Activated T-cell treated with anti-CD3 and anti-CD28 coated beads for 48 hours (primary cell): ENCODE measurements at regions not wholly inside any gene's neighbourhood (a gene's known extent, or its start where the extent isn't known, plus 50 kb on each side); places are given as distances from the start of the nearest gene placed in this dataset.

Experiments
- DNase-seq: peaks from one replicate; pipeline ENCODE4 v3.0.0-alpha.2; 2020; ENCODE audit warnings: low read depth

- DNase-seq = no peak
Observed at GRCh38 chr17:72426321-72426720, 305.5 kb downstream of the SOX9 start.

GRCh38 chr17:72426948-72427760 is 306.3 kb downstream of the SOX9 start:
- DNase-seq = no peak

- DNase-seq = no peak
Observed at GRCh38 chr17:72427761-72428109, 306.9 kb downstream of the SOX9 start.

- DNase-seq = no peak
Observed at GRCh38 chr17:72429066-72429638, 308.3 kb downstream of the SOX9 start.

- DNase-seq = no peak
Observed at GRCh38 chr17:72430611-72431432, 310.0 kb downstream of the SOX9 start.

GRCh38 chr17:72432143-72432621 is 311.4 kb downstream of the SOX9 start:
- no peak for DNase-seq

GRCh38 chr17:72432881-72433280 is 312.1 kb downstream of the SOX9 start:
- no peak for DNase-seq

GRCh38 chr17:72433797-72434196 is 313.0 kb downstream of the SOX9 start:
- no peak for DNase-seq

GRCh38 chr17:72434581-72434980 is 313.8 kb downstream of the SOX9 start:
- DNase-seq = no peak

GRCh38 chr17:72434991-72435618 is 314.3 kb downstream of the SOX9 start:
- no peak for DNase-seq

- DNase-seq = no peak
Observed at GRCh38 chr17:72438783-72439182, 318.0 kb downstream of the SOX9 start.

GRCh38 chr17:72439893-72440502 is 319.2 kb downstream of the SOX9 start:
- DNase-seq = no peak

- DNase-seq = no peak
Observed at GRCh38 chr17:72440961-72441360, 320.1 kb downstream of the SOX9 start.

- no peak for DNase-seq
Observed at GRCh38 chr17:72441909-72442308, 321.1 kb downstream of the SOX9 start.

- DNase-seq = no peak
Observed at GRCh38 chr17:72444517-72445054, 323.8 kb downstream of the SOX9 start.

- DNase-seq = no peak
Observed at GRCh38 chr17:72445055-72445991, 324.5 kb downstream of the SOX9 start.

- no peak for DNase-seq
Observed at GRCh38 chr17:72446118-72446517, 325.3 kb downstream of the SOX9 start.

- DNase-seq = no peak
Observed at GRCh38 chr17:72446525-72447250, 325.9 kb downstream of the SOX9 start.

GRCh38 chr17:72447251-72447640 is 326.4 kb downstream of the SOX9 start:
- DNase-seq = no peak

GRCh38 chr17:72448019-72448418 is 327.2 kb downstream of the SOX9 start:
- DNase-seq = no peak
